ENCODE measurements at regions not wholly inside any gene's neighbourhood (a gene's known extent, or its start where the extent isn't known, plus 50 kb on each side); places are given as distances from the start of the nearest gene placed in this dataset.

- no peak for TF ChIP-seq SP4 (IDR thresholded peaks at IDR 0.05; ENCODE audit: low read length)
- no peak for TF ChIP-seq SP2 (IDR thresholded peaks at IDR 0.05; ENCODE audit: low read length)
- no peak for TF ChIP-seq CBX8 (IDR thresholded peaks at IDR 0.05; ENCODE audit: borderline replicate concordance, low read depth, low read length)
- no peak for TF ChIP-seq NANOG (IDR thresholded peaks at IDR 0.05; ENCODE audit: insufficient read depth, low read depth, low read length, poor library complexity, severe bottlenecking)
- no peak for TF ChIP-seq CEBPB (IDR thresholded peaks at IDR 0.05; ENCODE audit: low read depth, low read length)
- no peak for TF ChIP-seq ZNF274 (IDR thresholded peaks at IDR 0.05; ENCODE audit: borderline replicate concordance, extremely low read depth, low read length)
- no peak for TF ChIP-seq BACH1 (IDR thresholded peaks at IDR 0.05; ENCODE audit: low read length)
- no peak for TF ChIP-seq CTCF (IDR thresholded peaks at IDR 0.05; ENCODE audit: control extremely low read depth in 1 of 3, insufficient read depth in 1 of 3, low read depth in 1 of 3, low read length in 3 of 3)
Observed at GRCh38 chr4:81876106-81876505, 404.4 kb upstream of the RASGEF1B start (continued).

Measured in H1 (cell line).